HG02798 (cell line): ENCODE measurements at regions not wholly inside any gene's neighbourhood (a gene's known extent, or its start where the extent isn't known, plus 50 kb on each side); places are given as distances from the start of the nearest gene placed in this dataset.

Experiments used
- ATAC-seq: cut with Tn5 transposase; IDR thresholded peaks from one replicate; pipeline ENCODE4 v1.9.1; 2021; ENCODE audit warnings: mild to moderate bottlenecking; ENCODE audit not compliant: unreplicated experiment, poor library complexity

GRCh38 chr1:209388358-209388757 is 195.2 kb upstream of the CAMK1G start:
- no peak for ATAC-seq

- no peak for ATAC-seq
These were observed 194.3 kb upstream of the CAMK1G start for GRCh38 chr1:209389258-209389657.

DNA sequence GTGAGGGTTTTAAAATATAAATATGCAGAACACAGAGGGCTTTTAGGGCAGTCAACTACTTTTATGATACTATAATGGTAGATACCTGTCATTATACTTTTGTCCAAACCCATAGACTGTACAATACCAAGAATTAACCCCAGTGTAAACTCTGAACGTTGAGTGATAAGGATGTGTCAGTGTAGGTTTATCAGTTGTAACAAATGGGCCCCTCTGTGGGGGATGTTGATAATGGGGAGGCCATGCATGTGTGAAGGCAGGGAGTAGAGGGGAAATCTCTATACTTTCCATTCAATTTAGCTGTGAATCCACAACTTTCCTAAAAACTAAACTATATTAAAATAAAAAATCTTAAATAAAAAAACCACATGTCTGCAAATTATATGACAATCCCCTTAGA is 193.5 kb upstream of the CAMK1G start:
- ATAC-seq, result no peak

DNA sequence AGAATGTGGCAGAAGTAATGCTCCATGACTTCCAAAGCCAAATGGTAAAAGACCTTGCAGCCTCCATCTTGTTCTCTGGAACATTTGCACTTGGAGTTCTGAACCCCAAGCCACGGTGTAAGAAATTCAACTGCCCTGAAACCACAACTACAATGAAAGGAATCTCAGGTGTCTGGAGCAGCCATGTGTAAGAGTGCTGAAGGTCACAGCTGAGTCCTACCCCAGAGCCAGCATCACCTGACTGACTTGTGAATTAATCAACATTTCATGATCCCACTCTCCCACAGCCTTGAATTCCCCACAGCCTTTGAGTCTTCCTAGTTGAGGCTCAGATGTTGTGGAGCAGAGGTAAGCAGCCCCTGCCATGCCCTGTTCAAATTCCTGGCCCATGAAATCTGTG is 192.8 kb upstream of the CAMK1G start:
- ATAC-seq, result no peak

- no peak for ATAC-seq
These were observed 191.7 kb upstream of the CAMK1G start for GRCh38 chr1:209391792-209392191.

DNA sequence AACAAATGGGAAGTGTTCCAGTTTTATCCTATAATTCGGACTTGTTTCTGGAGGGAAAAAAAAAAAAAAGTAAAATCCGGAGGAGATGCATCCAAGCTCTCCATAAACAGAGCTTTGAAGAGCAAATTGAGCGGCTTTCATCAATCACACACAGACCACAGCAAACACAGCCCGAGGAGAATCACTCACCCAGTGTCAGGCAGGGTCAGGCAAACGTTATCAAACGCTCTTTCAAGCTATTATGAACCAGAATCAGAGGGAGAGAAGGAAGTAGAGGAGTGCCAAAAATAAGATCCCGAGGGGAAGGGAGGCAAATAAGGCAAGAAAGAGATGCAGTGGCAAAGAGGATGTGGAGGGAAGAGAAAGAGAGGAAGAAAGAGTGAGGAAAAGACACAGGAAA is 188.3 kb upstream of the CAMK1G start:
- no peak for ATAC-seq

- no peak for ATAC-seq
These were observed 186.1 kb upstream of the CAMK1G start for GRCh38 chr1:209397371-209397770.

- ATAC-seq, result no peak
These were observed 185.6 kb upstream of the CAMK1G start for GRCh38 chr1:209397910-209398309.

GRCh38 chr1:209398313-209398991 is 185.1 kb upstream of the CAMK1G start:
- ATAC-seq, result no peak

GRCh38 chr1:209399800-209400199 is 183.7 kb upstream of the CAMK1G start:
- ATAC-seq, result no peak

GRCh38 chr1:209400351-209401220 is 182.9 kb upstream of the CAMK1G start:
- ATAC-seq, result no peak

- ATAC-seq, result no peak
These were observed 180.8 kb upstream of the CAMK1G start for GRCh38 chr1:209402697-209403096.

- no peak for ATAC-seq
These were observed 179.6 kb upstream of the CAMK1G start for GRCh38 chr1:209403921-209404320.

GRCh38 chr1:209404577-209404976 is 178.9 kb upstream of the CAMK1G start:
- no peak for ATAC-seq

GRCh38 chr1:209405183-209405814 is 178.2 kb upstream of the CAMK1G start:
- ATAC-seq, result peak; percentile 43

GRCh38 chr1:209406168-209406567 is 177.3 kb upstream of the CAMK1G start:
- ATAC-seq, result no peak

GRCh38 chr1:209406595-209406994 is 176.9 kb upstream of the CAMK1G start:
- no peak for ATAC-seq

DNA sequence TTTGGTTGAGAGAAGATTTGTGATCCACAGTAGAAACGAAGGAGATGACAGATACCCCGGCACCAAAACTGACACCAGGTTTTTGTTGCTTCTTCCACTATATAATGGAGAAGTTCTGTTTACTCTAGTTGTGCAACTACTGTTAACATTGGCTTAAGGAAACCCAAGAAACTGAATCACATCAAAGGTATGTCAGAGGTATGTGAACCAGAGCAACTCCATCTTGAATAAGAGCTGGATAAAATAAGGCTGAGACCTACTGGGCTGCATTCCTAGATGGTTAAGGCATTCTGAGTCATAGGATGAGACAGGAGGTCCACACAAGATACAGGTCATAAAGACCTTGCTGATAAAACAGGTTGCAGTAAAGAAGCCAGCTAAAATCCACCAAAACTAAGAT is 173.7 kb upstream of the CAMK1G start:
- no peak for ATAC-seq

GRCh38 chr1:209411491-209411929 is 172.0 kb upstream of the CAMK1G start:
- no peak for ATAC-seq

DNA sequence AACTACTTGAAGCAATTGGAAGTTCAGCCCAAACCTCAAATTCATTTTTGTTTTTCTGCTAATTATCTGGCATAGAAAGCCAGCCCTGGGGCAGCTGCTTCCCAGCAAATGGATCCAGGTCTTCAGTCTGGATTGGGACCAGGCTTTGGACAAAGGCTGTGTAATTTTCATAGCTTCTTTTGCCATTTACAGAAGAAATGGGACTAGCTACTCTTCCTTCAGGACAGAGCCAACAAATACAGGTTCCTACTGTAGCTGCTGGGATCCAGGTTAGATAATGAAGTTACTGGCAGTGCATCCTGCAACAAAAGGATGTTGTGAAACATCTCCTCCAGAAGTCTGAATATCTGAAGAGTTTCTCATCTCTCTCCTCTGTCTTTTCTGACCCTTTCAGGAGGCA is 171.5 kb upstream of the CAMK1G start:
- no peak for ATAC-seq

GRCh38 chr1:209412566-209412965 is 170.9 kb upstream of the CAMK1G start:
- no peak for ATAC-seq
